Activated CD8-positive, alpha-beta memory T cell treated with anti-CD3 and anti-CD28 coated beads, Interleukin-2, amount 10 ng/mL, durations not matched to agents 7 days and 5 days (primary cell): ENCODE measurements at regions not wholly inside any gene's neighbourhood (a gene's known extent, or its start where the extent isn't known, plus 50 kb on each side); places are given as distances from the start of the nearest gene placed in this dataset.

Experiments
- ATAC-seq: fragments of 150-1000 bp; cut with Tn5 transposase; one replicate; pipeline ENCODE4 v1.10.0; 2021; ENCODE audit warnings: moderate library complexity
- CTCF ChIA-PET: fragments of 350-600 bp; sonication (Branson Sonifier 250); formaldehyde crosslinking; loops from one replicate; lab custom pipeline; 2021; ENCODE audit warnings: antibody characterized with exemption; lab: Charles Lee
- DNase-seq: peaks from one replicate; pipeline ENCODE4 v3.0.0-alpha.2; 2020
- H3K27ac Mint-ChIP-seq: one replicate; pipeline ENCODE4 v1.8.0; 2021; ENCODE audit warnings: mild to moderate bottlenecking, mixed read lengths
- H3K27me3 Mint-ChIP-seq: one replicate; pipeline ENCODE4 v1.8.0; 2021; ENCODE audit warnings: mixed read lengths
- H3K36me3 Mint-ChIP-seq: one replicate; pipeline ENCODE4 v1.8.0; 2021; ENCODE audit warnings: mild to moderate bottlenecking, mixed read lengths
- H3K4me1 Mint-ChIP-seq: one replicate; pipeline ENCODE4 v1.8.0; 2021; ENCODE audit warnings: mixed read lengths
- H3K4me3 Mint-ChIP-seq: one replicate; pipeline ENCODE4 v1.8.0; 2021; ENCODE audit warnings: mild to moderate bottlenecking, moderate library complexity, mixed read lengths
- H3K9me3 Mint-ChIP-seq: one replicate; pipeline ENCODE4 v1.8.0; 2022; ENCODE audit warnings: low read depth, mixed read lengths

- peaks cover 3% of the 10 kb centered on the region for H3K4me1 Mint-ChIP-seq
- H3K36me3 Mint-ChIP-seq, result no peaks in the 10 kb centered on the region
- CTCF ChIA-PET, result no interaction called here
- peaks cover 33% of the 10 kb centered on the region for H3K27me3 Mint-ChIP-seq
- ATAC-seq, result no peak
- no peak for DNase-seq
- no peak overlapping the region for H3K4me3 Mint-ChIP-seq
- no peaks in the 10 kb centered on the region for H3K9me3 Mint-ChIP-seq
- no peak overlapping the region for H3K27ac Mint-ChIP-seq
Measured at GRCh38 chr1:157238585-157238984, 100.4 kb upstream of the ETV3 start.

DNA sequence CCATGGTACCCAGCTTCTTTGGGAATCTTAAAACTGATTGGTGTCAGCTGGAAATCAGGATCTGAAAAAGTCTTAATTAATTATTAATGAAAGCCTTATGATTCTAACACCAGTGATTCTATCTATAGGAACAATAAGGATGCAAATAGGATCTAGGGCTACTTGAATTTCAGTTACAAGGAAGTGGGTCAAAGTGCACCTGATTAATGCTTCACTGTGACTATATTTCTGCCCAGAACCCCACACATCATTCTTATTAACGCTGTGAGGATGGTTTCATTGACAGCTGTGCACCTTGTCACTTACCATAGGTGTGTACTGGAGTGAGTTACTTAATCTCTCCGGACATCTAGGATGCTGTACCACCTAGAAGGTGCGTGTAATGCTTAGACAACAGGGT, 99.8 kb upstream of the ETV3 start:
- CTCF ChIA-PET, result no interaction called here
- Mint-ChIP-seq H3K4me1 (peaks cover 9% of the 10 kb centered on the region), H3K27me3 (peaks cover 33% of the 10 kb centered on the region), H3K4me3 (no peak overlapping the region), H3K36me3 (no peaks in the 10 kb centered on the region), H3K9me3 (no peaks in the 10 kb centered on the region), H3K27ac (no peak overlapping the region)
- DNase-seq, result no peak
- no peak for ATAC-seq

DNA sequence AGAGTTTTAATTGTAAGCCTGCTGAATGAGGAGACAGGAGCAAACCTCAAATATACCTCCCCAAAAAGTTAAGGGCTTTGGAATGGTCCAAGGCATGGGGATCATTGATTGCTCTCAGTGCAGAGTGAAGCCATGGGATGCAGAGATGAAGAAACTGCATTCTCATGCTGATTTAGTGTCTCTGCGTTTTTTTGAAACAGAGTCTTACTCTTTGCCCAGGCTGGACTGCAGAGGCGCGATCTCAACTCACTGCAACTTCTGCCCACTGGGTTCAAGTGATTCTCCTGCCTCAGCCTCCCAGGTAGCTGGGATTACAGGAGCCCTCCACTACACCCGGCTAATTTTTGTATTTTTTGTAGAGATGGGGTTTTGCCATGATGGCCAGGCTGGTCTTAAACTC, 99.3 kb upstream of the ETV3 start:
- Mint-ChIP-seq H3K9me3 (no peaks in the 10 kb centered on the region), H3K4me3 (no peak overlapping the region), H3K4me1 (peaks cover 13% of the 10 kb centered on the region), H3K36me3 (no peaks in the 10 kb centered on the region), H3K27ac (no peak overlapping the region), H3K27me3 (peaks cover 33% of the 10 kb centered on the region)
- ATAC-seq, result no peak
- no peak for DNase-seq
- CTCF ChIA-PET, result no interaction called here

- peaks cover 14% of the 10 kb centered on the region for H3K4me1 Mint-ChIP-seq
- no peak for DNase-seq
- no peaks in the 10 kb centered on the region for H3K36me3 Mint-ChIP-seq
- ATAC-seq, result no peak
- no peak overlapping the region for H3K4me3 Mint-ChIP-seq
- CTCF ChIA-PET, result no interaction called here
- peaks cover 40% of the 10 kb centered on the region for H3K27me3 Mint-ChIP-seq
- H3K9me3 Mint-ChIP-seq, result no peaks in the 10 kb centered on the region
- H3K27ac Mint-ChIP-seq, result no peak overlapping the region
Measured at GRCh38 chr1:157236072-157236471, 97.9 kb upstream of the ETV3 start.

DNA sequence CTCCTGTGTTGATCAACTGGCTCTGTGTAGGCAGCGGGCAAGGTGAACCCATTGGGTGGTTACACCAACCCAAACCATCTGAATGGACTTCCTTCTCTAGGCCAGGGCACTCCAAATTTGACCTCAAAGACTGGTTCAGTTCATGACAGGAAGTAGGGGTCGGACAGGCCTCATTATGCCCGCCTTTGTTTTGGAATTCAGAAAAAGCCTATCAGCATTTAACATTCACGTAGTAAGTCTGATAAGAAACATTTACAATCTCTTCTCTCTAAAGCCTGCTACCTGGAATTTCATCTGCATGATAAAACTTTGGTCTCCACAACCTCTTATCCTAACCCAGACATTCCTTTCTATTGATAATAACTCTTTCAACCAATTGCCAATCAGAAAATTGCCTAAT, 97.1 kb upstream of the ETV3 start:
- H3K4me1 Mint-ChIP-seq, result peaks cover 14% of the 10 kb centered on the region
- H3K27me3 Mint-ChIP-seq, result peaks cover 44% of the 10 kb centered on the region
- H3K9me3 Mint-ChIP-seq, result no peaks in the 10 kb centered on the region
- DNase-seq (no peak), ATAC-seq (no peak)
- no peak overlapping the region for H3K27ac Mint-ChIP-seq
- H3K4me3 Mint-ChIP-seq, result no peak overlapping the region
- CTCF ChIA-PET, result no interaction called here
- no peaks in the 10 kb centered on the region for H3K36me3 Mint-ChIP-seq

- CTCF ChIA-PET, result no interaction called here
- no peak for DNase-seq
- peaks cover 14% of the 10 kb centered on the region for H3K4me1 Mint-ChIP-seq
- no peak overlapping the region for H3K27ac Mint-ChIP-seq
- no peak overlapping the region for H3K4me3 Mint-ChIP-seq
- no peaks in the 10 kb centered on the region for H3K36me3 Mint-ChIP-seq
- ATAC-seq, result no peak
- no peaks in the 10 kb centered on the region for H3K9me3 Mint-ChIP-seq
- peaks cover 42% of the 10 kb centered on the region for H3K27me3 Mint-ChIP-seq
Measured at GRCh38 chr1:157234705-157235273, 96.6 kb upstream of the ETV3 start.

DNA sequence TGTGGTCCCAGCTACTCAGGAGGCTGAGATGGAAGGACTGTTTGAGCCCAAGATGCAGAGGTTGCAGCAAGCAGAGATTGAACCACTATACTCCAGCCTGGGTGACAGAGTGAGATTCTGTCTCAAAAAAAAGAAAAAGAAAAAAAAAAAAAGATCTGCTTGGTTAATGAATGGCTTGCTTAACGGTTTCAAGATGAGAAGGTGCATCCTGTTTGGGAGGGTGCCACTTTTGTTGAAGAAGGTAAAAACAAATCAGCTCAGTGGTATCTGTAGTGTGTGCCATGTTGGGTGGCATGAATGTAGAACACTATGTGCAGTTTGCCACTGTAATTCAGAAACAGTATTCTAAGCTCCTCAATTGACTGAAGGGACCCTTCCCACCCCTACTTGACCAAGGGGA, 94.9 kb upstream of the ETV3 start:
- CTCF ChIA-PET, result no interaction called here
- DNase-seq (no peak), ATAC-seq (peak; percentile 58)
- H3K27me3 Mint-ChIP-seq, result peaks cover 34% of the 10 kb centered on the region
- no peak overlapping the region for H3K4me3 Mint-ChIP-seq
- H3K36me3 Mint-ChIP-seq, result no peaks in the 10 kb centered on the region
- H3K9me3 Mint-ChIP-seq, result no peaks in the 10 kb centered on the region
- H3K4me1 Mint-ChIP-seq, result peaks cover 14% of the 10 kb centered on the region
- no peak overlapping the region for H3K27ac Mint-ChIP-seq

- CTCF ChIA-PET, result interaction anchor here (1.0 kb wide), 1 partner anchor 36 kb away, joined by 4 read pairs; no protein-coding TSS in a partner anchor
- no peaks in the 10 kb centered on the region for H3K9me3 Mint-ChIP-seq
- ATAC-seq, result no peak
- no peaks in the 10 kb centered on the region for H3K36me3 Mint-ChIP-seq
- peaks cover 30% of the 10 kb centered on the region for H3K27me3 Mint-ChIP-seq
- H3K4me1 Mint-ChIP-seq, result peaks cover 21% of the 10 kb centered on the region
- DNase-seq, result no peak
- no peak overlapping the region for H3K27ac Mint-ChIP-seq
- H3K4me3 Mint-ChIP-seq, result no peak overlapping the region
Measured at GRCh38 chr1:157231846-157232525, 93.8 kb upstream of the ETV3 start.

GRCh38 chr1:157230500-157230899, 92.3 kb upstream of the ETV3 start:
- Mint-ChIP-seq H3K9me3 (peaks cover 2% of the 10 kb centered on the region), H3K27me3 (peaks cover 26% of the 10 kb centered on the region), H3K4me3 (no peak overlapping the region), H3K36me3 (peaks cover 4% of the 10 kb centered on the region), H3K4me1 (peaks cover 31% of the 10 kb centered on the region), H3K27ac (no peak overlapping the region)
- ATAC-seq, result no peak
- DNase-seq, result no peak
- CTCF ChIA-PET, result no interaction called here

- Mint-ChIP-seq H3K4me1 (peaks cover 22% of the 10 kb centered on the region), H3K9me3 (peaks cover 5% of the 10 kb centered on the region), H3K27me3 (peaks cover 41% of the 10 kb centered on the region), H3K36me3 (peaks cover 9% of the 10 kb centered on the region), H3K4me3 (no peak overlapping the region), H3K27ac (no peak overlapping the region)
- CTCF ChIA-PET, result no interaction called here
- DNase-seq, result no peak
- no peak for ATAC-seq
Measured at GRCh38 chr1:157227700-157228099, 89.5 kb upstream of the ETV3 start.

- Mint-ChIP-seq H3K27ac (peak overlapping the region; percentile 10), H3K9me3 (peaks cover 5% of the 10 kb centered on the region), H3K36me3 (peaks cover 9% of the 10 kb centered on the region), H3K27me3 (peaks cover 49% of the 10 kb centered on the region), H3K4me1 (peaks cover 19% of the 10 kb centered on the region), H3K4me3 (no peak overlapping the region)
- CTCF ChIA-PET, result no interaction called here
- ATAC-seq, result no peak
- no peak for DNase-seq
Measured at GRCh38 chr1:157226739-157227138, 88.5 kb upstream of the ETV3 start.

GRCh38 chr1:157219600-157219999, 81.4 kb upstream of the ETV3 start:
- ATAC-seq, result no peak
- DNase-seq, result no peak
- Mint-ChIP-seq H3K4me1 (no peaks in the 10 kb centered on the region), H3K36me3 (no peaks in the 10 kb centered on the region), H3K27ac (no peak overlapping the region), H3K9me3 (no peaks in the 10 kb centered on the region), H3K4me3 (no peak overlapping the region), H3K27me3 (peaks cover 47% of the 10 kb centered on the region)
- CTCF ChIA-PET, result no interaction called here

DNA sequence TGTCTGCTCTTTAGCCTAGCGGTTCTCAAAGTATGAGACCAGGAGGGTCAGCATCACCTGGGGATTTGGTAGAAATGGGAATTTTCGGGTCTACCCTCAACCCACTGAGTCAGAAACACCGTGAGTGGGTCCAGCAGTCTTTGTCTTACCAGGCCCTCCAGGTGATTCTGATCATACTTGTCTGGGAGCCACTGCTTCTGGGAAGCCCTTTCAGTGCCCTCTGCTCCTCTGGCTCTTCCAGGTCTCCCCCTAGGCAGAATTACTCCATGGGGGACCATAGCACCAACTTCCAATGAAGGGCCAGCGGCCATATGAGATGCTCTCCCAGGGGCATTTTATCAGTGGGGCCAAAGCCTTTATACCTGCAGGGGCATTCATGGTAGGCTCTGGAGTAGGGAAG, 81.0 kb upstream of the ETV3 start:
- CTCF ChIA-PET, result no interaction called here
- H3K27me3 Mint-ChIP-seq, result peaks cover 50% of the 10 kb centered on the region

GRCh38 chr1:157218671-157219070, 80.5 kb upstream of the ETV3 start:
- H3K9me3 Mint-ChIP-seq, result no peaks in the 10 kb centered on the region
- ATAC-seq (no peak), DNase-seq (no peak)
- H3K4me3 Mint-ChIP-seq, result no peak overlapping the region
- H3K27ac Mint-ChIP-seq, result no peak overlapping the region
- no peaks in the 10 kb centered on the region for H3K4me1 Mint-ChIP-seq
- peaks cover 49% of the 10 kb centered on the region for H3K27me3 Mint-ChIP-seq
- H3K36me3 Mint-ChIP-seq, result no peaks in the 10 kb centered on the region
- CTCF ChIA-PET, result no interaction called here

More for the DNA sequence above, 81.0 kb upstream of the ETV3 start:
- Mint-ChIP-seq H3K27ac (no peak overlapping the region), H3K4me3 (no peak overlapping the region), H3K4me1 (no peaks in the 10 kb centered on the region), H3K36me3 (no peaks in the 10 kb centered on the region), H3K9me3 (no peaks in the 10 kb centered on the region)
- ATAC-seq, result no peak
- no peak for DNase-seq
